ENCODE measurements at regions not wholly inside any gene's neighbourhood (a gene's known extent, or its start where the extent isn't known, plus 50 kb on each side); places are given as distances from the start of the nearest gene placed in this dataset.

- TF ChIP-seq CTCF (optimal IDR thresholded peaks at IDR 0.05 in 1 of 3, IDR thresholded peaks at IDR 0.05 in 1 of 3, conservative IDR thresholded peaks at IDR 0.05 in 1 of 3; ENCODE audit: extremely low read depth in 1 of 3, insufficient read depth in 2 of 3, low read length in 3 of 3) = no peak
- TF ChIP-seq EZH2 (IDR thresholded peaks at IDR 0.05; ENCODE audit: low read length) = no peak
Observed at GRCh38 chr3:176262071-176262470, 935.2 kb downstream of the TBL1XR1 start.
